DMS53 treated with DMSO at 0.1 percent for 48 hours (cell line): ENCODE measurements at regions not wholly inside any gene's neighbourhood (a gene's known extent, or its start where the extent isn't known, plus 50 kb on each side); places are given as distances from the start of the nearest gene placed in this dataset.
A peak's percentile ranks its signal among the peaks of the same experiment; 100 is the strongest.

Experiments used
- DNase-seq: peaks from one replicate; lab custom pipeline; 2025; ENCODE audit not compliant: unreplicated experiment; lab: John Stamatoyannopoulos, UW

DNA sequence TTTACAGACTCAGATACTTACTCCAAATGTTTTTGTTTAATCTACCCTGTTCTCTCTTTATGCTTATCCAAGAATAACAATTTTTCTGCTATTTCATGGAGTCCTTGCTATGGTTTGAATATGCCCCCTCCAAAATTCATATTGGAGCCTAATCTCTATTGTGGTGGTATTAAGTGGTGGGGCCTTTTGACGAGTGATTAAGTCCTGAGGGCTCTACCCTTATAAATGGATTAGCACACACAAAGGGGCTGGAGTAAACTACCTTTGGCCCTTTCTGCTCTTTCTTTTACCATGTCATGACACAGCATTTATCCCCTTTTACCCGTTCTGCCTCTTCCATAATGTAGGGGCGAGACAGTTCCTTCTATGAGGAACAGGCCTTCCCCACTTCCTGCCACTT is 285.5 kb downstream of the GASK1B start:
- no peak for DNase-seq

GRCh38 chr4:157886645-157887044 is 286.2 kb downstream of the GASK1B start:
- no peak for DNase-seq

- DNase-seq, result no peak
These were observed 287.0 kb downstream of the GASK1B start for GRCh38 chr4:157885811-157886210.

DNA sequence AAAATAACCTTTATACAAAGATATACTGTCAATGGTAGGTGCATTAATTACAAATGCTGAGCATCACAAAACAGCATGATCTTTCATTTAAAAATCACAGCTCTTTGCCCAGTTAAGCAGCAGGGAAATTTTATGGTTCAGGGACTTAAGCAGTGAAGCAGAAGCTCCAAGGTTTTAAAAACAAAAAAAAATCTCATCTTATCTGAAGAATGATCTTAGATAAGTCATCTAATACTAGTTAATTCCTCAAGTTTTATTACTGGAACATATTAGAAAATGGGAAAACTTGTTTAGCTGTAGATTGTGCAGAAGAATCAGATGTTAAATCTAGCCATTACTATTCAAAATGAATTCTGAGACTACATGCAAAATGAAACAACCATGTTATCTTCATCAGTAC is 289.9 kb downstream of the GASK1B start:
- no peak for DNase-seq

GRCh38 chr4:157880761-157881160 is 292.1 kb downstream of the GASK1B start:
- DNase-seq, result no peak

DNA sequence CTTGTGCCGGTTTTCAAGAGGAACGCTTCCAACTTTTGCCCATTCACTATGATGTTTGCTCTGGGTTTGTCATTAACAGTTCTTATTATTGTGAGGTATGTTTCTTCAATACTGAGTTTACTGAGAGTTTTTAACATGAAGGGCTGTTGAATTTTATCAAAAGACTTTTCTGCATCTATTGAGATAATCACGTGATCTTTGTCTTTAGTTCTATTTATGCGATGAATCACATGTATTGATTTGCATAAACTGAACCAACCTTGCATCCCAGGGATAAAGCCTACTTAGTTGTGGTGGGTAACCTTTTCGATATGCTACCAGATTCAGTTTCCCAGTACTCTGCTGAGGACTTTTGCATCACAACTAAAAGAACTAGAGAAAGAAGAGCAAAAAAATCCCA is 318.0 kb downstream of the GASK1B start:
- no peak for DNase-seq

DNA sequence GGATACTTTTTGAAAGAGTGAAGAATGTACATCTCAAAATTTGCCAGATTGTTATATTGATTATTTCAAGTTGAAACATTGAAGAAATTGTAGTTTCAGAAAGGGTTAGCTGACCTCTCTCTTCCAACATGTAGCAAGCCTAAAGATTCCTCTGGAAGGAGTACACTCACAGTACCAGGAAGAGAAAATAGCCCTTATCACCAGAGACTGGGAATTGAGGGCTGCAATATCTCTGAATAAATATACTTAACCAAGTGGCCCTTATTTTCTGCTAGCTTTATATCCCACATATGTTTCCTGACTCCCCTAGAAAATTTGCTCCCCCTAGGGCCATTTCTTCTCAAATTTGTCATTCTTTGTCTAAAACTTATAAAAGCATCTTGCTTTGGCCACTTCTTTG is 332.2 kb downstream of the GASK1B start:
- peak; percentile 2 for DNase-seq

GRCh38 chr4:157840034-157840433 is 332.8 kb downstream of the GASK1B start:
- no peak for DNase-seq

GRCh38 chr4:157838366-157838765 is 334.5 kb downstream of the GASK1B start:
- no peak for DNase-seq

GRCh38 chr4:157837071-157837703 is 335.6 kb downstream of the GASK1B start:
- no peak for DNase-seq

- DNase-seq, result no peak
These were observed 340.2 kb downstream of the GASK1B start for GRCh38 chr4:157832596-157832995.

- DNase-seq, result no peak
These were observed 348.8 kb downstream of the GASK1B start for GRCh38 chr4:157824021-157824420.

- no peak for DNase-seq
These were observed 351.0 kb downstream of the GASK1B start for GRCh38 chr4:157821814-157822213.

- peak; percentile 46 for DNase-seq
These were observed 352.9 kb downstream of the GASK1B start for GRCh38 chr4:157819693-157820464.

GRCh38 chr4:157818946-157819692 is 353.7 kb downstream of the GASK1B start:
- DNase-seq, result peak; percentile 34

- no peak for DNase-seq
These were observed 362.6 kb downstream of the GASK1B start for GRCh38 chr4:157810137-157810774.

DNA sequence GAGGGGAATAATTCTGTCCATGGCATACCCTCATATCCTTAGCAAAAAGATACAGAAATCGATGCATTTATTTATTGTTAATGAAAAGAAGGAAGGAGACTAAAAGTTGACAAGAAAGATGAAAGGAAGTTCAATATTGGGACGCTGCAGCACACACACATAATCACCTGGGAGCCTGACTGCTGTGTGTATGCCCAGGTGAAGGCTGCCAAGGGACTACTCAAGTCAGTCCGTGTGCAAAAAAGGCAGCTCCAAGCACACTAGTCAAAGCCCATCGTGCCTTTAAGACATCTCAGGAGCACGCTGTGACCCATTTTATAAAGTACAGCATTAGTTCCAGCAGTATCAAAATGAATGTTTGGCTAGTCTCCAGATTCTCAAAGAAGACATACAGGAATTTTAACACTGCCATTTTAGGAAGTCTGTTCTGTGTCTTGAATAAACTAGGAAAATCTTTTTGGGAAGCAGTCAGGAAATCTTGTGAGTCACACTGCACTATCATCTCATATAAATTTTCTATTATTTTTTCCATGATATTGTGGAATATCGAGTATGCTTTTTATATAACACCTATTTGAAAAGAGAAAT is 363.9 kb downstream of the GASK1B start:
- DNase-seq, result no peak

- DNase-seq, result no peak
These were observed 366.6 kb downstream of the GASK1B start for GRCh38 chr4:157806184-157806583.

DNA sequence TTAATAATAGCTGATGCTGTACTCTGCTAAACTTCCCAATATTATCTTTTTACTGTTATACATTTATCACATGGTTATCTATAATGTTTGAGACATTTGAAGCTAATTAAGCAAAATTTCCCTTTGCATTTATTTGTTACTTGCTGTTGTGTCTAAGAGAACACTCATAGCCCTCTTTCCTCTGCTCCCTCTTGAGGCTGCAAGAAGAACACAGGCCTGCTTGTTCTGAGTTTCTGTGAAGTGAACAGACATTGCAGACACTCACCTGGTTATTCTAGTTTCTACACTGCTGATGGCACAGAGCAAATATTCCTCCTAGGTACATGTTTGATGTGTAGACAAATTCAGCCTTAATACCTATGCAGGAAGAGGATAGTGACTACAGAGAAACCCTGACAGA is 367.8 kb downstream of the GASK1B start:
- peak; percentile 30 for DNase-seq

- no peak for DNase-seq
These were observed 368.8 kb downstream of the GASK1B start for GRCh38 chr4:157803845-157804521.

- DNase-seq, result no peak
These were observed 369.4 kb downstream of the GASK1B start for GRCh38 chr4:157803421-157803820.
